ENCODE measurements at regions not wholly inside any gene's neighbourhood (a gene's known extent, or its start where the extent isn't known, plus 50 kb on each side); places are given as distances from the start of the nearest gene placed in this dataset.

DNA sequence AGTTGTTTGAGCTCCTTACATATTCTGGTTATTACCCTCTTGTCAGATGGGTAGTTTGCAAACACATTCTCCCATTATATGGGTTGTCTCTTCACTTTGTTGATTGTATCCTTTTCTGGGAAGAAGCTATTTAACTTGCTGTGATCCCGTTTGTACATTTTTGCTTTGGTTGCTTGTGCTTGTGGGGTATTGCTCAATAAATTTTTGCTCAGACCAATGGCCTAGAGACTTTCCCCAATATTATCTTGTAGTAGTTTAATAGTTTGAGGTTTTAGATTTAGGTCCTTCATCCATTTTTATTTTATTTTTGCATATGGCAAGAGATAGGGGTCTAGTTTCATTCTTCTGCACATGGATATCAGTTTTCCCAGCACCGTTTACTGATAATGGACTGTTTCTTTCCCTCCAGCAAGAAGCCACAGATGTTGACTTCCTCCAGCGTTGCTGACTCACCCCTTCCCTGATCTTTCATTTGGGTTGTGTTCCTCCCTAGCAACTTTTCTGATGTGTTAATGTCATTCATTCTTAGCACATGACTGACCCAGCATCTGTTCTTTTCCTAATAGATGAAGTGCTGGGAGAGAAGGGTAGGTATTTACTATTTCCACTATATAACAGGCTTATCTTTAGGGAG lies 166.7 kb upstream of the SGO1 start:
- TF ChIP-seq, protein P1, sequence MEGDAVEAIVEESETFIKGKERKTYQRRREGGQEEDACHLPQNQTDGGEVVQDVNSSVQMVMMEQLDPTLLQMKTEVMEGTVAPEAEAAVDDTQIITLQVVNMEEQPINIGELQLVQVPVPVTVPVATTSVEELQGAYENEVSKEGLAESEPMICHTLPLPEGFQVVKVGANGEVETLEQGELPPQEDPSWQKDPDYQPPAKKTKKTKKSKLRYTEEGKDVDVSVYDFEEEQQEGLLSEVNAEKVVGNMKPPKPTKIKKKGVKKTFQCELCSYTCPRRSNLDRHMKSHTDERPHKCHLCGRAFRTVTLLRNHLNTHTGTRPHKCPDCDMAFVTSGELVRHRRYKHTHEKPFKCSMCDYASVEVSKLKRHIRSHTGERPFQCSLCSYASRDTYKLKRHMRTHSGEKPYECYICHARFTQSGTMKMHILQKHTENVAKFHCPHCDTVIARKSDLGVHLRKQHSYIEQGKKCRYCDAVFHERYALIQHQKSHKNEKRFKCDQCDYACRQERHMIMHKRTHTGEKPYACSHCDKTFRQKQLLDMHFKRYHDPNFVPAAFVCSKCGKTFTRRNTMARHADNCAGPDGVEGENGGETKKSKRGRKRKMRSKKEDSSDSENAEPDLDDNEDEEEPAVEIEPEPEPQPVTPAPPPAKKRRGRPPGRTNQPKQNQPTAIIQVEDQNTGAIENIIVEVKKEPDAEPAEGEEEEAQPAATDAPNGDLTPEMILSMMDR (IDR thresholded peaks at IDR 0.05), result no peak
- no peak for TF ChIP-seq POLR2A (IDR thresholded peaks at IDR 0.05)

Data from tibial nerve (tissue), 3 donors.